Esophagus squamous epithelium (tissue), 5 donors: ENCODE measurements at regions not wholly inside any gene's neighbourhood (a gene's known extent, or its start where the extent isn't known, plus 50 kb on each side); places are given as distances from the start of the nearest gene placed in this dataset.

ENCODE experiments used
- DNase-seq: peaks from one replicate; lab custom pipeline; 2025; lab: John Stamatoyannopoulos, UW
- H3K27ac ChIP-seq, 4 donors: fragments of 200-600 bp; sonication (generic); one replicate each; pipeline ENCODE4 v1.5.1; 2016 to 2019; ENCODE audit warnings: mild to moderate bottlenecking in 1 of 4
- H3K27me3 ChIP-seq, 4 donors: fragments of 200-600 bp; sonication (generic); 1 replicate in 3 of 4; 2 replicates in 1 of 4; pipeline versions ENCODE4 v1.5.1 to v1.6.0; 2017 to 2021; ENCODE audit warnings: antibody characterized with exemption in 1 of 4
- H3K36me3 ChIP-seq, 3 donors: fragments of 200-600 bp; sonication (generic); one replicate each; pipeline ENCODE4 v1.5.1; 2016 to 2019
- H3K4me1 ChIP-seq, 3 donors: fragments of 200-600 bp; sonication (generic); one replicate each; pipeline ENCODE4 v1.5.1; 2017 to 2019
- H3K4me3 ChIP-seq, 4 donors: fragments of 200-600 bp; sonication (generic); 1 replicate in 3 of 4; 2 replicates in 1 of 4; pipeline ENCODE4 v1.5.1; 2016 to 2019; ENCODE audit warnings: mild to moderate bottlenecking in 2 of 4, moderate library complexity in 1 of 4
- H3K9me3 ChIP-seq, 3 donors: fragments of 200-600 bp; sonication (generic); one replicate each; pipeline ENCODE4 v1.5.1; 2016 to 2019
- CTCF ChIP-seq, 6 experiments: fragments of 450-650 bp in 4 of 6; fragments of 200-600 bp in 2 of 6; sonication (generic) in 2 of 6; IDR thresholded peaks; one replicate each; pipeline ENCODE4 v1.5.1; 2016 to 2019; ENCODE audit warnings: antibody characterized with exemption in 6 of 6, mild to moderate bottlenecking in 4 of 6, moderate library complexity in 4 of 6
- POLR2A ChIP-seq, 4 donors: fragments of 450-650 bp; IDR thresholded peaks; one replicate each; pipeline ENCODE4 v1.6.1; 2017; ENCODE audit warnings: antibody characterized with exemption in 4 of 4, mild to moderate bottlenecking in 4 of 4, moderate library complexity in 3 of 4
- WGBS, 2 donors: methylation state at CpG; one replicate each; pipeline ENCODE4 v1.1.5; 2018; 5-methylcytosine and 5-hydroxymethylcytosine counted together
- intact Hi-C: fragments of 100-400 bp; cut with DNase I; formaldehyde crosslinking; loops from one replicate; pipeline ENCODE4 v1.15.0; 2022
- donor health status: DM: yes; HTN: yes; CAD: no.

GRCh38 chr9:86512929-86513328, 158.7 kb upstream of the TUT7 start:
- peaks cover 0 to 13% (median 0%) of the 10 kb centered on the region in 4 donors for H3K27me3 ChIP-seq
- DNase-seq, result no peak
- WGBS, 2 donors, result 55 to 75% methylated on average over 2 of the region's 2 CpGs
- TF ChIP-seq POLR2A (IDR thresholded peaks at IDR 0.05) (no peak), CTCF (IDR thresholded peaks at IDR 0.05) (no peak)
- no peaks in the 10 kb centered on the region for H3K36me3 ChIP-seq
- intact Hi-C loops, result no loop called here
- H3K27ac ChIP-seq, result no peak overlapping the region
- no peaks in the 10 kb centered on the region for H3K9me3 ChIP-seq
- H3K4me1 ChIP-seq, result no peaks in the 10 kb centered on the region
- no peak overlapping the region for H3K4me3 ChIP-seq

DNA sequence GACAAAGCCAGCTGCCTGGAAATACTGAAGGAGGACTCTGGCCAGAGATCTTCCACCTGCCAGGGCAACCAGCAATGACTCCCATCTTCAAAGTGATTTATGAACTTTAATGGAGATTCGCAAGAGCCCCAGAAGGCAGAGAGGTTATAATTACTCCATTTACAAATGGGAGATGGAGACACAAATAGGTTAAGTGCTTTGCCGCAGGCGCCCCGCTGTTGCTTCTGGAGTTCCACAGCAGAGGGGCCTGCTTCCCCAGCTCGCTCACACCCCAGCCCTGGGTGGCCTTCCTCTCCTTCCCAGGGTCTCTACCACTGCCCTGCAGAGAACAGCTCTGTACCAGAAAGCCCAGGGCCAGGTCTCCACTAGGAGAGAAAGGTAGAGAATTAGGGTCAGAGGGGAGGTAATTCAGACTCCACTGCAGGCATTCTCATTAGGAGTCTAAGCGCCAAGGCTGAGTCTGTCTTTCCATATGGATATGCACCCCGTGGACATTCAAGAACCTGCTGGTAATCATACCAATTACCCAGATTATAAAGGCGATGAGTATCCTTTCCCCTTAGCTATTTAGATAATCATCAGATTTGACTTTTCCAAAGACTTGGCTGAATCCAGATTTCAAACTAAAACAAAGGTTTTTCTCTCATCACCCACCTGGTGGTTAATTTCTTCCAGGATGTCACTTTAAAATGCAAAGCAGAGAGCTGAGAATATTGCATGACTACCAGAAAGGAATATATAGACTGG, 157.6 kb upstream of the TUT7 start:
- Histone ChIP-seq H3K27me3 (peaks cover 0 to 12% (median 0%) of the 10 kb centered on the region in 4 donors), H3K36me3 (no peaks in the 10 kb centered on the region), H3K9me3 (no peaks in the 10 kb centered on the region), H3K4me3 (no peak overlapping the region), H3K27ac (no peak overlapping the region), H3K4me1 (no peaks in the 10 kb centered on the region)
- WGBS, 2 donors, result 85 to 91% methylated on average over 8 of the region's 8 CpGs
- intact Hi-C loops, result no loop called here
- TF ChIP-seq POLR2A (IDR thresholded peaks at IDR 0.05) (no peak), CTCF (IDR thresholded peaks at IDR 0.05) (no peak)
- DNase-seq, result no peak

DNA sequence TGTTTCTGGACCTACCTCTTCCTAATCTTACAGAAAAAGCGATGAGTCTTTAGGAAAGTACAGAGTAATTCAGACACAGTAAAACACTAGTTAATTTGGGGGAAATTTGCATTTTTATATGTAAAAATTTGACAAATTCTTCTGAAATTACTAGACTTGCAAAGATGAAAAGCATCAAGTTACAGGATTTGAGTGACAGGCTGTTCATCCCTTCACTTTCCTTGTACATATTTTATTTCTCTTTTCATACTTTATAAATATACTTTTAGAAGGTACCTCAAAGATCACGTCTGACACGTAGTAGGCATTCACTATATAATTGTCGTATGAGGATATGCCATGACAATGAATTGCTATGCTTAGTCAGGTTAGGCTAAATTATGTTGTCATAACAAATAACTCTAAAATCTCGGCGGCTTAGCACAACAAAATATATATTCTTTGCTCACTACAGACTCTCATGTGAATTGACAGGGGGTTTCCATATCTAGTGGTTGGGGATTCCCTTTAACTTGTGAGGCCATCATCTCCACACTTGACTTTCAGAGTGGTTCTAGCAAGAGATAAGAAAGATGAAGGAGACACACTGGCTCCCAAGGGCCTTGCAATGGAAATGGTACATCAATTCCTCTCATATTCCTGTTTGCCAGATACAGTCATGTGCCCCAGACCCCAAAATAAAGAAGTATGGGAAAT, 154.1 kb upstream of the TUT7 start:
- Histone ChIP-seq H3K27ac (no peak overlapping the region), H3K27me3 (peaks cover 0 to 9% (median 0%) of the 10 kb centered on the region in 4 donors), H3K4me1 (no peaks in the 10 kb centered on the region), H3K36me3 (no peaks in the 10 kb centered on the region), H3K4me3 (no peak overlapping the region), H3K9me3 (no peaks in the 10 kb centered on the region)
- TF ChIP-seq CTCF (IDR thresholded peaks at IDR 0.05) (no peak), POLR2A (IDR thresholded peaks at IDR 0.05) (no peak)
- no peak for DNase-seq
- 82 to 84% methylated on average over 6 of the region's 6 CpGs for WGBS, 2 donors
- intact Hi-C loops, result no loop called here

- no peak for DNase-seq
- Histone ChIP-seq H3K27ac (peak overlapping the region in 2 of 4 donors; percentile 19 to 30), H3K9me3 (no peaks in the 10 kb centered on the region), H3K27me3 (peaks cover 0 to 9% (median 0%) of the 10 kb centered on the region in 4 donors), H3K4me3 (no peak overlapping the region), H3K36me3 (no peaks in the 10 kb centered on the region), H3K4me1 (no peaks in the 10 kb centered on the region)
- intact Hi-C loops, result no loop called here
- TF ChIP-seq CTCF (IDR thresholded peaks at IDR 0.05) (no peak), POLR2A (IDR thresholded peaks at IDR 0.05) (no peak)
- 68 to 83% methylated on average over 6 of the region's 6 CpGs for WGBS, 2 donors
Measured at GRCh38 chr9:86507212-86507630, 153.0 kb upstream of the TUT7 start.

GRCh38 chr9:86503942-86504341, 149.7 kb upstream of the TUT7 start:
- TF ChIP-seq POLR2A (IDR thresholded peaks at IDR 0.05) (no peak), CTCF (IDR thresholded peaks at IDR 0.05) (no peak)
- Histone ChIP-seq H3K27me3 (peaks cover 0 to 3% (median 0%) of the 10 kb centered on the region in 4 donors), H3K9me3 (no peaks in the 10 kb centered on the region), H3K4me3 (no peak overlapping the region), H3K27ac (no peak overlapping the region), H3K36me3 (no peaks in the 10 kb centered on the region), H3K4me1 (no peaks in the 10 kb centered on the region)
- DNase-seq, result no peak
- 87 to 92% methylated on average over 6 of the region's 6 CpGs for WGBS, 2 donors
- intact Hi-C loops, result no loop called here
